Cardiac muscle cell (in vitro differentiated cells and primary cell): ENCODE measurements at regions not wholly inside any gene's neighbourhood (a gene's known extent, or its start where the extent isn't known, plus 50 kb on each side); places are given as distances from the start of the nearest gene placed in this dataset.

Experiments
- DNase-seq, 2 donors: peaks; one replicate each; pipeline versions ENCODE4 v3.0.0 to v3.0.0-alpha.2; 2010 to 2017; ENCODE audit warnings: low read depth in 1 of 2, low spot score in 1 of 2
- H3K27ac ChIP-seq: fragments of 200-600 bp; sonication (generic); 2 replicates; pipeline ENCODE4 v1.5.1; 2016
- H3K27me3 ChIP-seq: fragments of 200-600 bp; sonication (generic); 2 replicates; pipeline ENCODE4 v1.6.0; 2016; ENCODE audit warnings: control low read depth
- H3K36me3 ChIP-seq: fragments of 200-600 bp; sonication (generic); 2 replicates; pipeline ENCODE4 v1.5.1; 2016; ENCODE audit warnings: control low read depth
- H3K4me1 ChIP-seq: fragments of 200-600 bp; sonication (generic); 2 replicates; pipeline ENCODE4 v1.8.1; 2017; ENCODE audit warnings: low read depth, mild to moderate bottlenecking, mixed run types
- H3K4me3 ChIP-seq: fragments of 200-600 bp; sonication (generic); 2 replicates; pipeline ENCODE4 v1.5.1; 2016; ENCODE audit warnings: mild to moderate bottlenecking
- H3K9me3 ChIP-seq: fragments of 200-600 bp; sonication (generic); 2 replicates; pipeline ENCODE4 v1.5.1; 2017; ENCODE audit warnings: low read depth, mild to moderate bottlenecking, control low read depth
- TF ChIP-seq, protein P1 (sequence below): IDR thresholded peaks from 2 replicates; pipeline ENCODE4 v1.5.1; 2012; ENCODE audit warnings: low read depth, mild to moderate bottlenecking, low read length

- DNase-seq: no peak
- TF ChIP-seq, protein P1, sequence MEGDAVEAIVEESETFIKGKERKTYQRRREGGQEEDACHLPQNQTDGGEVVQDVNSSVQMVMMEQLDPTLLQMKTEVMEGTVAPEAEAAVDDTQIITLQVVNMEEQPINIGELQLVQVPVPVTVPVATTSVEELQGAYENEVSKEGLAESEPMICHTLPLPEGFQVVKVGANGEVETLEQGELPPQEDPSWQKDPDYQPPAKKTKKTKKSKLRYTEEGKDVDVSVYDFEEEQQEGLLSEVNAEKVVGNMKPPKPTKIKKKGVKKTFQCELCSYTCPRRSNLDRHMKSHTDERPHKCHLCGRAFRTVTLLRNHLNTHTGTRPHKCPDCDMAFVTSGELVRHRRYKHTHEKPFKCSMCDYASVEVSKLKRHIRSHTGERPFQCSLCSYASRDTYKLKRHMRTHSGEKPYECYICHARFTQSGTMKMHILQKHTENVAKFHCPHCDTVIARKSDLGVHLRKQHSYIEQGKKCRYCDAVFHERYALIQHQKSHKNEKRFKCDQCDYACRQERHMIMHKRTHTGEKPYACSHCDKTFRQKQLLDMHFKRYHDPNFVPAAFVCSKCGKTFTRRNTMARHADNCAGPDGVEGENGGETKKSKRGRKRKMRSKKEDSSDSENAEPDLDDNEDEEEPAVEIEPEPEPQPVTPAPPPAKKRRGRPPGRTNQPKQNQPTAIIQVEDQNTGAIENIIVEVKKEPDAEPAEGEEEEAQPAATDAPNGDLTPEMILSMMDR: no peak
Observed at GRCh38 chr10:118473305-118473960, 122.0 kb downstream of the PRLHR start.

GRCh38 chr10:118472415-118473304 is 122.8 kb downstream of the PRLHR start:
- H3K4me1 ChIP-seq: no peaks in the 10 kb centered on the region
- H3K9me3 ChIP-seq: no peaks in the 10 kb centered on the region
- DNase-seq: no peak
- TF ChIP-seq, protein P1: no peak
- H3K36me3 ChIP-seq: no peaks in the 10 kb centered on the region
- H3K4me3 ChIP-seq: no peak overlapping the region
- H3K27ac ChIP-seq: no peak overlapping the region
- H3K27me3 ChIP-seq: peaks cover 7% of the 10 kb centered on the region

More at GRCh38 chr10:118473305-118473960, 122.0 kb downstream of the PRLHR start:
- H3K9me3 ChIP-seq: no peaks in the 10 kb centered on the region
- H3K27ac ChIP-seq: no peak overlapping the region
- no peak overlapping the region for H3K4me3 ChIP-seq
- peaks cover 4% of the 10 kb centered on the region for H3K27me3 ChIP-seq
- no peaks in the 10 kb centered on the region for H3K4me1 ChIP-seq
- H3K36me3 ChIP-seq: no peaks in the 10 kb centered on the region

- H3K4me1 ChIP-seq: no peaks in the 10 kb centered on the region
- no peak overlapping the region for H3K27ac ChIP-seq
- TF ChIP-seq, protein P1: no peak
- H3K9me3 ChIP-seq: no peaks in the 10 kb centered on the region
- no peaks in the 10 kb centered on the region for H3K36me3 ChIP-seq
- no peak overlapping the region for H3K4me3 ChIP-seq
- peak in 1 of 2 donors; percentile 15 for DNase-seq
- peaks cover 13% of the 10 kb centered on the region for H3K27me3 ChIP-seq
Observed at GRCh38 chr10:118471863-118472262, 123.6 kb downstream of the PRLHR start.

DNA sequence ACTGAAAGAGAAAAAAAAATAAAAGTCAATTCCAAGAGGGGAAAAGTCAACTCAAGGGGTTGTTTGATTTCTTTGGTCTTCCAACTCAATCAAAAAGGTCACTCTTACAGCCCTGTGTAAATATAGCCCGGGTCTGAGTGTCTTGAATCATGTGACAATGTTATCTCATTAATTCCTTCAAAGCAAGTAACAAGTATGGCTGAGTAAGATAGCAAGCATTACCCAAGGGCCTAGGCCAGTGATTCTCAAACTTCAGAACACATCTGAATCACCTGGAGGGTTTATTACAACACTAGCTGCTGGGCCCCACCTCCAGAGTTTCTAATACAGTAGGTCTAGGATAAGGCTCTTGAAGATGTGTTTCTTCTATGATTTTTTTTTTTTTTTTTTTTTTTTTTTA is 125.0 kb downstream of the PRLHR start:
- no peaks in the 10 kb centered on the region for H3K9me3 ChIP-seq
- H3K4me1 ChIP-seq: no peaks in the 10 kb centered on the region
- no peak for DNase-seq
- H3K4me3 ChIP-seq: no peak overlapping the region
- no peaks in the 10 kb centered on the region for H3K36me3 ChIP-seq
- no peak overlapping the region for H3K27ac ChIP-seq
- peaks cover 13% of the 10 kb centered on the region for H3K27me3 ChIP-seq
- TF ChIP-seq, protein P1: no peak

DNA sequence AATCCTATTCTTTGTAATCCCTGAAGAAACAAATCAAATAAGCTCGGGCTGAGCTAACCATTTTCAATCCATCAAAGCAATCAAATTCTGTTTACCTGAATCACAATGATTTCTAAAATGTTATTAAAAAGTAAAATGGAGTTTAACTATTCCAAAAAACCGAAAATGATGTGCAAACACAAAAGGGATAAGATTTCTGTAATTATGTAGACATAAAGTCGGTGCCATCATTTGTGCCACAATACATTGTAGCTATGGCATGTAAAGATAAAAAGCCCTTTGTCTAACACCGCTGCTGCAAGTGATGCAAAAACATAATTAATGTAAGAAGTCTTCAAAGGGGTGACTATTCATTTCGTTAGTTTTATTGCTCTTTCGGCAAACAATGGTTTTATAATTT is 125.1 kb upstream of the FAM204A start:
- H3K27ac ChIP-seq: no peak overlapping the region
- no peaks in the 10 kb centered on the region for H3K36me3 ChIP-seq
- no peak overlapping the region for H3K4me3 ChIP-seq
- H3K4me1 ChIP-seq: no peaks in the 10 kb centered on the region
- H3K27me3 ChIP-seq: peaks cover 21% of the 10 kb centered on the region
- H3K9me3 ChIP-seq: no peaks in the 10 kb centered on the region
- no peak for DNase-seq
- TF ChIP-seq, protein P1: no peak
